ENCODE measurements at regions not wholly inside any gene's neighbourhood (a gene's known extent, or its start where the extent isn't known, plus 50 kb on each side); places are given as distances from the start of the nearest gene placed in this dataset.

- no peaks in the 10 kb centered on the region for H3K9me3 Mint-ChIP-seq
- no peak overlapping the region for H3K27ac Mint-ChIP-seq
- H3K4me1 Mint-ChIP-seq (ENCODE audit: low read depth in 2 of 2): no peaks in the 10 kb centered on the region
- DNase-seq (no peak), ATAC-seq (replicated peaks) (no peak)
- H3K4me3 Mint-ChIP-seq: no peak overlapping the region
- no peaks in the 10 kb centered on the region for H3K36me3 Mint-ChIP-seq (ENCODE audit: insufficient read depth)
- H3K27me3 Mint-ChIP-seq: no peaks in the 10 kb centered on the region
Observed at GRCh38 chr17:13947499-13947898, 121.8 kb upstream of the COX10 start.

- no peak for ATAC-seq (replicated peaks)
- Mint-ChIP-seq H3K27me3 (no peaks in the 10 kb centered on the region), H3K4me3 (no peak overlapping the region), H3K36me3 (ENCODE audit: insufficient read depth) (no peaks in the 10 kb centered on the region), H3K4me1 (ENCODE audit: low read depth in 2 of 2) (no peaks in the 10 kb centered on the region), H3K27ac (no peak overlapping the region), H3K9me3 (no peaks in the 10 kb centered on the region)
- no peak for DNase-seq
Observed at GRCh38 chr17:13952009-13952750, 117.1 kb upstream of the COX10 start.

- Mint-ChIP-seq H3K4me3 (no peak overlapping the region), H3K36me3 (ENCODE audit: insufficient read depth) (no peaks in the 10 kb centered on the region), H3K9me3 (no peaks in the 10 kb centered on the region), H3K4me1 (ENCODE audit: low read depth in 2 of 2) (no peaks in the 10 kb centered on the region), H3K27ac (no peak overlapping the region), H3K27me3 (no peaks in the 10 kb centered on the region)
- DNase-seq: no peak
- ATAC-seq (replicated peaks): no peak
Observed at GRCh38 chr17:13953841-13954240, 115.5 kb upstream of the COX10 start.

- Mint-ChIP-seq H3K9me3 (no peaks in the 10 kb centered on the region), H3K36me3 (ENCODE audit: insufficient read depth) (no peaks in the 10 kb centered on the region), H3K4me3 (no peak overlapping the region), H3K27ac (no peak overlapping the region), H3K27me3 (no peaks in the 10 kb centered on the region), H3K4me1 (ENCODE audit: low read depth in 2 of 2) (peaks cover 0 to under 1% of the 10 kb centered on the region in 2 donors)
- ATAC-seq (replicated peaks): no peak
- no peak for DNase-seq
Observed at GRCh38 chr17:13957636-13958035, 111.7 kb upstream of the COX10 start.

DNA sequence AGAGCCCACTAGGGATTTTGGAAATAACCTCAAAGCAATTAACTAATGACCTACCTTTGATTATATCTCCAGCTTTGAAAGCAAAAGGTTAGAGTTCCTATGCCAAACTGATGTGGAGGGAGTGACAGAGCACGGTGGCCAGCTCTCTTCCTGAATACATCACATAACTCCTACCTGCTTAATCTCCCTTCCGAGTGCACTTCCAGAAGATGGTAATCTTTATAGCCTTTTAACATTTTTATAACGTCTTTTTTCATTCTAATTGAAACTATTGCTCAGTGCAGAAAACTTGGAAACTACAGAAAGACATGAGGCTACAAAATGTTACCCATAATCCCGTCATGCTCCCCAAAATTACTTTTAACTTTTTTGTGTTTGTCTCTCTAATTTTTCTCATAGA is 110.5 kb upstream of the COX10 start:
- H3K36me3 Mint-ChIP-seq (ENCODE audit: insufficient read depth): no peaks in the 10 kb centered on the region

DNA sequence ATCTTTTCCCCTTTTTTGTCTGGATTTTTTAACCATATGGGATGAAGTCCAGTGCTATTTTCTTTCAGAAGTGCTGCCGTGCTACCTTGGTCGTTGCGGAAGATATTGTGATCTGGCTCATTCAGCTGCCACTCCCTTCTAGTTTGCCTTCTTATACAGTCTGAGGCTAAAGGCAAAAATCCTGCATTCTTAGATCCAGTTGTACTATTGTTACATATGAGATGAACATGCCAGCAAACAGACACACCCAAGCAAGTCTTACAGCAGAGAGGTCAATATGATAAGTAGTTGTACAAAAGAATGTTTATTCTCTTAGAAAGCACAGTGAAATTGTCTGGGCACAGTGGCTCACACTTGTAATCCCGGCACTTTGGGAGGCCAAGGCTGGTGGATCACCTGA is 108.0 kb upstream of the COX10 start:
- H3K36me3 Mint-ChIP-seq (ENCODE audit: insufficient read depth): no peaks in the 10 kb centered on the region
- ATAC-seq (replicated peaks): no peak
- H3K27me3 Mint-ChIP-seq: no peaks in the 10 kb centered on the region

More for the DNA sequence above, 110.5 kb upstream of the COX10 start:
- DNase-seq (no peak), ATAC-seq (replicated peaks) (no peak)
- Mint-ChIP-seq H3K9me3 (no peaks in the 10 kb centered on the region), H3K4me1 (ENCODE audit: low read depth in 2 of 2) (peaks cover 0 to 2% of the 10 kb centered on the region in 2 donors), H3K27ac (no peak overlapping the region), H3K27me3 (no peaks in the 10 kb centered on the region), H3K4me3 (no peak overlapping the region)

DNA sequence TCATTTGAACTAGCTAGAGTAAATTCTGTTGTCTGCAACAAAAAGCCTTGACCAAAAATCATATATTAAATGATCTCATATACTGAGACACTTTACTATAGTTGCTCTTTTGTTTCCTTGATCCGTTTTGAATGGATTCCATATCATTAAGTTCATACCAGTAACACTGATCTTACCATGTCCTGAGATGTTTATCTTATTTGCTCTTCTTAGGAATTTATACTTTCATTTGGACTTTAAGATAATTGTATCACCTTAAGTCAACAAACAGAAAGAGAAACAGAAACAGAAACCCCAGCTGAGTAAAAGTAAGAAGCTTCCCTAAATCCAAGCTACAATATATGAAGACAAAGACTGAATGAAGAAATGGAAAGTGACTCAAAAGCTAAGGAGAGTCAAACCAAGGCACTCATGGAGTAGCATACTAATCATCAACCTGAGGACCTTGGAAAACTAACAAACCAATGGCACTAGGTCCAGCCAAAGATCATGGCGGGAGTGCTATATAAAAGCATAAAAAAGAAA is 106.5 kb upstream of the COX10 start:
- peaks cover 0 to 2% of the 10 kb centered on the region in 2 donors for H3K4me1 Mint-ChIP-seq (ENCODE audit: low read depth in 2 of 2)
- no peaks in the 10 kb centered on the region for H3K27me3 Mint-ChIP-seq
- H3K36me3 Mint-ChIP-seq (ENCODE audit: insufficient read depth): no peaks in the 10 kb centered on the region
- no peaks in the 10 kb centered on the region for H3K9me3 Mint-ChIP-seq
- DNase-seq: no peak
- ATAC-seq (replicated peaks): no peak
- H3K4me3 Mint-ChIP-seq: no peak overlapping the region
- no peak overlapping the region for H3K27ac Mint-ChIP-seq

More for the DNA sequence above, 108.0 kb upstream of the COX10 start:
- Mint-ChIP-seq H3K27ac (no peak overlapping the region), H3K9me3 (no peaks in the 10 kb centered on the region), H3K4me1 (ENCODE audit: low read depth in 2 of 2) (peaks cover 0 to 2% of the 10 kb centered on the region in 2 donors), H3K4me3 (no peak overlapping the region)
- DNase-seq: no peak

- Mint-ChIP-seq H3K4me1 (ENCODE audit: low read depth in 2 of 2) (peaks cover 6 to 7% of the 10 kb centered on the region in 2 donors), H3K36me3 (ENCODE audit: insufficient read depth) (no peaks in the 10 kb centered on the region), H3K27ac (no peak overlapping the region), H3K27me3 (no peaks in the 10 kb centered on the region), H3K9me3 (no peaks in the 10 kb centered on the region), H3K4me3 (no peak overlapping the region)
- no peak for DNase-seq
- no peak for ATAC-seq (replicated peaks)
Observed at GRCh38 chr17:13967416-13967815, 101.9 kb upstream of the COX10 start.

GRCh38 chr17:13970531-13970930 is 98.8 kb upstream of the COX10 start:
- no peaks in the 10 kb centered on the region for H3K36me3 Mint-ChIP-seq (ENCODE audit: insufficient read depth)
- H3K4me1 Mint-ChIP-seq (ENCODE audit: low read depth in 2 of 2): peaks cover 5 to 6% of the 10 kb centered on the region in 2 donors
- no peak for DNase-seq
- H3K27ac Mint-ChIP-seq: peak overlapping the region in 1 of 2 donors; percentile 21
- no peak for ATAC-seq (replicated peaks)
- no peaks in the 10 kb centered on the region for H3K9me3 Mint-ChIP-seq
- no peaks in the 10 kb centered on the region for H3K27me3 Mint-ChIP-seq
- H3K4me3 Mint-ChIP-seq: no peak overlapping the region

DNA sequence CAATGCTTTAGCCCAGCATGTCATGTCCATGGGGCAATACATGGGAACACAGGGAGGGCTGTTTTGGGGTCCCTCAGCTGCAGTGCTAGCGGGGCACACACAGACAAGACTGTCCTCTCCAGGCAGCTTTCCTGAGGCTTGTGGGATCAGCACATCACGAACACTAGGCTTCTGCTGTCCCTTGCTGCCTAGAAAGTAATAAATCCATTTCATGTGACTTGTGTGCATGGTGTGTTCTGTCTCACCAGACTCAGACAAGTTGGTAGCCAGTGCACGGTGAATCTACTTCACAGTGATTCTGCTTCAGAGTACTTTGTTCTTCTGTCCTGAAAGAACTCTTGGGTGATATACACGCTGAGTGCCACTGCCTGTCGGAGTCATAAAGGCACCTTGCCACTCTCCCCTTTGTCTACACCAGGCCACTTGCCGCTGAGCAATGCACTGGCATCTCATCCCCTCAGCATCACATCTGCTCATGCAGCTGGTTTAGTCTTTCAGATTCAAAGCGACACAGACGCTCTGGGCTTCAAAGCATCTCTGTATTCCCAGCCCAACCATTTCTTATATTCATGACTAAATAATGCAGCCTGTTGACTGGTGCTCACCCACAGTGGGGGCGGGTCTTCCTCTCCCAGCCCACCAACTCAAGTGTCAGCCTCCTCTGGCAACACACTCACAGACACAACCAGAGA is 95.2 kb upstream of the COX10 start:
- H3K27me3 Mint-ChIP-seq: no peaks in the 10 kb centered on the region
- H3K27ac Mint-ChIP-seq: no peak overlapping the region
- H3K36me3 Mint-ChIP-seq (ENCODE audit: insufficient read depth): no peaks in the 10 kb centered on the region
- H3K4me3 Mint-ChIP-seq: no peak overlapping the region
- no peak for DNase-seq
- H3K9me3 Mint-ChIP-seq: no peaks in the 10 kb centered on the region
- ATAC-seq (replicated peaks): no peak
- H3K4me1 Mint-ChIP-seq (ENCODE audit: low read depth in 2 of 2): peaks cover 5 to 6% of the 10 kb centered on the region in 2 donors

DNA sequence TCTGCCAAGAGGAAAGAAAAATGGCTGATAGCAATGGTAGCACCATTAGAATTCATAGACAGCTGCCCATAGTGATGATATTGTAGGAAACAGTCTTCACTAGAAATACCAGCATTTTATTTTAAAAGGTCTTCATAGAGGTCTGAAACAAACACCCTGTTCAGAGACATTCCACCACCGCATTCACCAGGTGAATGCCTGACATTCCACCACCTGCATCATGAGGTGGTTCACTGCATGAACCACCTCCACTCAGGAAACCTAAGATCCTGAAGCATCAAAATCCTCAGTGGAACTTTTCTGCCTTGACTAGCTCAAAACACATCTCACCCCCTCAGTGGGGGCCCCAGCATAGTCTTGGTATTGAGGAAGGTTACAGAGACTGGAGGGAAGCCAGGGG is 91.5 kb upstream of the COX10 start:
- no peak for DNase-seq
- no peak for ATAC-seq (replicated peaks)
- H3K9me3 Mint-ChIP-seq: no peaks in the 10 kb centered on the region
- H3K4me3 Mint-ChIP-seq: no peak overlapping the region
- H3K4me1 Mint-ChIP-seq (ENCODE audit: low read depth in 2 of 2): no peaks in the 10 kb centered on the region
- no peak overlapping the region for H3K27ac Mint-ChIP-seq
- H3K36me3 Mint-ChIP-seq (ENCODE audit: insufficient read depth): no peaks in the 10 kb centered on the region
- no peaks in the 10 kb centered on the region for H3K27me3 Mint-ChIP-seq

DNA sequence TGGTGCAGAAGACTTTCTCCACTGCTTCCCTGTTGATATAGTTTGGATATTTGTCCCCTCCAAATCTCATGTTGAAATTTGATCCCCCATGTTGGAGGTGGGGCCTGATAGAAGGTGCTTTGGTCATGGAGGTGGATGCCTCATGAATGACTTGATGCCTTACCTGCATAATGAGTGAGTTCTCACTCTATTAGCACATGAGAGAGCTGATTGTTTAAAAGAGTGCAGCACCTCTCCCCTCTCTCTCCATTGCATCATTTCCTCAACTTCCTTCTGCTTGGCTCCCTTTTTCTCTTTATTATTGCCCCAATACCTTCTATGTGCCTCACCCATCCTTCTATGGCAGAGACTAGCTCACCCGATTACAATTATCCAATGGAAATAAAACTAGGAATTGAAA is 90.8 kb upstream of the COX10 start:
- DNase-seq: no peak
- no peaks in the 10 kb centered on the region for H3K36me3 Mint-ChIP-seq (ENCODE audit: insufficient read depth)
- no peaks in the 10 kb centered on the region for H3K27me3 Mint-ChIP-seq
- ATAC-seq (replicated peaks): no peak
- no peak overlapping the region for H3K4me3 Mint-ChIP-seq
- no peaks in the 10 kb centered on the region for H3K9me3 Mint-ChIP-seq
- no peak overlapping the region for H3K27ac Mint-ChIP-seq
- H3K4me1 Mint-ChIP-seq (ENCODE audit: low read depth in 2 of 2): no peaks in the 10 kb centered on the region

GRCh38 chr17:13981881-13982280 is 87.4 kb upstream of the COX10 start:
- H3K36me3 Mint-ChIP-seq (ENCODE audit: insufficient read depth): no peaks in the 10 kb centered on the region
- no peak overlapping the region for H3K4me3 Mint-ChIP-seq
- no peak for DNase-seq
- peaks cover 2 to 3% of the 10 kb centered on the region in 2 donors for H3K4me1 Mint-ChIP-seq (ENCODE audit: low read depth in 2 of 2)
- ATAC-seq (replicated peaks): no peak
- no peak overlapping the region for H3K27ac Mint-ChIP-seq
- H3K27me3 Mint-ChIP-seq: no peaks in the 10 kb centered on the region
- no peaks in the 10 kb centered on the region for H3K9me3 Mint-ChIP-seq

- no peak for ATAC-seq (replicated peaks)
- Mint-ChIP-seq H3K36me3 (ENCODE audit: insufficient read depth) (no peaks in the 10 kb centered on the region), H3K4me3 (no peak overlapping the region)
Observed at GRCh38 chr17:13984956-13985355, 84.3 kb upstream of the COX10 start.

More at GRCh38 chr17:13984956-13985355, 84.3 kb upstream of the COX10 start:
- H3K4me1 Mint-ChIP-seq (ENCODE audit: low read depth in 2 of 2): peaks cover 3% of the 10 kb centered on the region in 2 donors
- no peak for DNase-seq
- H3K9me3 Mint-ChIP-seq: no peaks in the 10 kb centered on the region
- H3K27ac Mint-ChIP-seq: no peak overlapping the region
- H3K27me3 Mint-ChIP-seq: no peaks in the 10 kb centered on the region
